ENCODE measurements at regions not wholly inside any gene's neighbourhood (a gene's known extent, or its start where the extent isn't known, plus 50 kb on each side); places are given as distances from the start of the nearest gene placed in this dataset.

DNA sequence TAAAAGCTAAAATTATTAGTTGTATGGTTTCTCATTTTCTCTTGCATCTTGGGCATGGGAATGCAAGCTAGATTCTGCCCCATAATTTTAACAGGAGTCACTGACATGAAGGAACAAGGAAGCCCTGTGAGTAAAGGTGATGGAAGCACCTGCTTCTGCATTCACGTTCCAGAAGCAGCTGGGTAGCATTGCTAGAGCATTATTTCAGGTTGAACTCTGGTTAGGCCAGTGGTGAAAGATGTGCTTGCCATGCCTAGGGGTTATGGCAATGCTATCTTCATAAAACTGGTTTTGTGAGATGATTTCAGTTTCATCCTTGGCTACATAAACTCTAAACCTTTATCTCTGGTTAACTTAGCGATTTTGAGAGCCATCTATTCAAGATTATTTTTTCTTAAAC is 151.4 kb downstream of the TFEC start:
- TF ChIP-seq, protein P1, sequence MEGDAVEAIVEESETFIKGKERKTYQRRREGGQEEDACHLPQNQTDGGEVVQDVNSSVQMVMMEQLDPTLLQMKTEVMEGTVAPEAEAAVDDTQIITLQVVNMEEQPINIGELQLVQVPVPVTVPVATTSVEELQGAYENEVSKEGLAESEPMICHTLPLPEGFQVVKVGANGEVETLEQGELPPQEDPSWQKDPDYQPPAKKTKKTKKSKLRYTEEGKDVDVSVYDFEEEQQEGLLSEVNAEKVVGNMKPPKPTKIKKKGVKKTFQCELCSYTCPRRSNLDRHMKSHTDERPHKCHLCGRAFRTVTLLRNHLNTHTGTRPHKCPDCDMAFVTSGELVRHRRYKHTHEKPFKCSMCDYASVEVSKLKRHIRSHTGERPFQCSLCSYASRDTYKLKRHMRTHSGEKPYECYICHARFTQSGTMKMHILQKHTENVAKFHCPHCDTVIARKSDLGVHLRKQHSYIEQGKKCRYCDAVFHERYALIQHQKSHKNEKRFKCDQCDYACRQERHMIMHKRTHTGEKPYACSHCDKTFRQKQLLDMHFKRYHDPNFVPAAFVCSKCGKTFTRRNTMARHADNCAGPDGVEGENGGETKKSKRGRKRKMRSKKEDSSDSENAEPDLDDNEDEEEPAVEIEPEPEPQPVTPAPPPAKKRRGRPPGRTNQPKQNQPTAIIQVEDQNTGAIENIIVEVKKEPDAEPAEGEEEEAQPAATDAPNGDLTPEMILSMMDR (conservative IDR thresholded peaks at IDR 0.05; ENCODE audit: low read depth, low read length) = no peak
- TF ChIP-seq EZH2 (IDR thresholded peaks at IDR 0.05; ENCODE audit: borderline replicate concordance, low read depth, low read length, poor library complexity, severe bottlenecking) = no peak

All from A673 (cell line).